ENCODE measurements at regions not wholly inside any gene's neighbourhood (a gene's known extent, or its start where the extent isn't known, plus 50 kb on each side); places are given as distances from the start of the nearest gene placed in this dataset.

GRCh38 chr22:26828311-26828710 is 170.9 kb downstream of the MIAT start:
- no peak for TF ChIP-seq POLR2A (IDR thresholded peaks at IDR 0.05)
- no peak for TF ChIP-seq CTCF (IDR thresholded peaks at IDR 0.05 in 4 of 5, conservative IDR thresholded peaks at IDR 0.05 in 1 of 5)

Measured in gastrocnemius medialis (tissue), 4 donors.